ENCODE measurements at regions not wholly inside any gene's neighbourhood (a gene's known extent, or its start where the extent isn't known, plus 50 kb on each side); places are given as distances from the start of the nearest gene placed in this dataset.

GRCh38 chrX:113305496-113305895 lies 464.9 kb upstream of the AMOT start:
- no peak for DNase-seq
- H3K27ac ChIP-seq (ENCODE audit: low read length) = no peak overlapping the region
- no peaks in the 10 kb centered on the region for H3K27me3 ChIP-seq (ENCODE audit: insufficient read depth, low read length, poor library complexity)
- H3K4me1 ChIP-seq (ENCODE audit: insufficient read depth, low read length) = 0 out of 2 replicates have a peak, but pooled peaks cover 2% of the 10 kb centered on the region
- no peaks in the 10 kb centered on the region for H3K9me3 ChIP-seq (ENCODE audit: insufficient read depth, low read length, severe bottlenecking)
- H3K9ac ChIP-seq (ENCODE audit: low read depth, low read length) = no peak overlapping the region
- no peak overlapping the region for H3K4me2 ChIP-seq (ENCODE audit: insufficient read depth, low read length)
- no peak overlapping the region for H3K4me3 ChIP-seq (ENCODE audit: low read depth in 1 of 2, low read length in 2 of 2)
- ATAC-seq (ENCODE audit: insufficient read depth, low read depth) = no peak
- H3K36me3 ChIP-seq (ENCODE audit: insufficient read depth, low read length) = no peaks in the 10 kb centered on the region
- TF ChIP-seq CTCF (IDR thresholded peaks at IDR 0.05; ENCODE audit: borderline replicate concordance, extremely low read depth, low read length, poor library complexity, severe bottlenecking) (no peak), EZH2 (IDR thresholded peaks at IDR 0.05; ENCODE audit: borderline replicate concordance, low read depth, low read length, severe bottlenecking) (no peak)
- no peaks in the 10 kb centered on the region for H4K20me1 ChIP-seq (ENCODE audit: insufficient read depth, low read length)
- no peaks in the 10 kb centered on the region for H3K79me2 ChIP-seq (ENCODE audit: insufficient read depth, low read length)
- no peak overlapping the region for H2AFZ ChIP-seq (ENCODE audit: low read depth, low read length)

GRCh38 chrX:113300580-113300979 lies 459.9 kb upstream of the AMOT start:
- no peaks in the 10 kb centered on the region for H4K20me1 ChIP-seq (ENCODE audit: insufficient read depth, low read length)
- no peak for DNase-seq
- H3K9ac ChIP-seq (ENCODE audit: low read depth, low read length) = no peak overlapping the region
- no peak overlapping the region for H3K4me2 ChIP-seq (ENCODE audit: insufficient read depth, low read length)
- H3K79me2 ChIP-seq (ENCODE audit: insufficient read depth, low read length) = no peaks in the 10 kb centered on the region
- H3K9me3 ChIP-seq (ENCODE audit: insufficient read depth, low read length, severe bottlenecking) = no peaks in the 10 kb centered on the region
- no peaks in the 10 kb centered on the region for H3K36me3 ChIP-seq (ENCODE audit: insufficient read depth, low read length)
- no peaks in the 10 kb centered on the region for H3K27me3 ChIP-seq (ENCODE audit: insufficient read depth, low read length, poor library complexity)
- no peak overlapping the region for H3K4me3 ChIP-seq (ENCODE audit: low read depth in 1 of 2, low read length in 2 of 2)
- H2AFZ ChIP-seq (ENCODE audit: low read depth, low read length) = no peak overlapping the region
- no peak for ATAC-seq (ENCODE audit: insufficient read depth, low read depth)
- H3K27ac ChIP-seq (ENCODE audit: low read length) = no peak overlapping the region
- TF ChIP-seq EZH2 (IDR thresholded peaks at IDR 0.05; ENCODE audit: borderline replicate concordance, low read depth, low read length, severe bottlenecking) (no peak), CTCF (IDR thresholded peaks at IDR 0.05; ENCODE audit: borderline replicate concordance, extremely low read depth, low read length, poor library complexity, severe bottlenecking) (no peak)
- no peaks in the 10 kb centered on the region for H3K4me1 ChIP-seq (ENCODE audit: insufficient read depth, low read length)

- no peak overlapping the region for H3K27ac ChIP-seq (ENCODE audit: low read length)
- H3K27me3 ChIP-seq (ENCODE audit: insufficient read depth, low read length, poor library complexity) = no peaks in the 10 kb centered on the region
- H3K9ac ChIP-seq (ENCODE audit: low read depth, low read length) = no peak overlapping the region
- H3K4me2 ChIP-seq (ENCODE audit: insufficient read depth, low read length) = no peak overlapping the region
- H3K4me1 ChIP-seq (ENCODE audit: insufficient read depth, low read length) = no peaks in the 10 kb centered on the region
- H3K9me3 ChIP-seq (ENCODE audit: insufficient read depth, low read length, severe bottlenecking) = no peaks in the 10 kb centered on the region
- no peaks in the 10 kb centered on the region for H4K20me1 ChIP-seq (ENCODE audit: insufficient read depth, low read length)
- ATAC-seq (ENCODE audit: insufficient read depth, low read depth) (no peak), DNase-seq (no peak)
- no peak overlapping the region for H2AFZ ChIP-seq (ENCODE audit: low read depth, low read length)
- no peaks in the 10 kb centered on the region for H3K79me2 ChIP-seq (ENCODE audit: insufficient read depth, low read length)
- no peak overlapping the region for H3K4me3 ChIP-seq (ENCODE audit: low read depth in 1 of 2, low read length in 2 of 2)
- TF ChIP-seq CTCF (IDR thresholded peaks at IDR 0.05; ENCODE audit: borderline replicate concordance, extremely low read depth, low read length, poor library complexity, severe bottlenecking) (no peak), EZH2 (IDR thresholded peaks at IDR 0.05; ENCODE audit: borderline replicate concordance, low read depth, low read length, severe bottlenecking) (no peak)
- no peaks in the 10 kb centered on the region for H3K36me3 ChIP-seq (ENCODE audit: insufficient read depth, low read length)
These were observed 456.8 kb upstream of the AMOT start for GRCh38 chrX:113297437-113297836.

- Histone ChIP-seq H3K4me1 (ENCODE audit: insufficient read depth, low read length) (no peaks in the 10 kb centered on the region), H2AFZ (ENCODE audit: low read depth, low read length) (no peak overlapping the region), H3K9me3 (ENCODE audit: insufficient read depth, low read length, severe bottlenecking) (no peaks in the 10 kb centered on the region), H3K9ac (ENCODE audit: low read depth, low read length) (no peak overlapping the region), H3K79me2 (ENCODE audit: insufficient read depth, low read length) (no peaks in the 10 kb centered on the region), H3K27me3 (ENCODE audit: insufficient read depth, low read length, poor library complexity) (no peaks in the 10 kb centered on the region), H3K4me2 (ENCODE audit: insufficient read depth, low read length) (no peak overlapping the region), H3K27ac (ENCODE audit: low read length) (no peak overlapping the region), H4K20me1 (ENCODE audit: insufficient read depth, low read length) (no peaks in the 10 kb centered on the region), H3K4me3 (ENCODE audit: low read depth in 1 of 2, low read length in 2 of 2) (no peak overlapping the region), H3K36me3 (ENCODE audit: insufficient read depth, low read length) (no peaks in the 10 kb centered on the region)
- no peak for TF ChIP-seq CTCF (IDR thresholded peaks at IDR 0.05; ENCODE audit: borderline replicate concordance, extremely low read depth, low read length, poor library complexity, severe bottlenecking)
- TF ChIP-seq EZH2 (IDR thresholded peaks at IDR 0.05; ENCODE audit: borderline replicate concordance, low read depth, low read length, severe bottlenecking) = no peak
- DNase-seq (no peak), ATAC-seq (ENCODE audit: insufficient read depth, low read depth) (no peak)
These were observed 448.9 kb upstream of the AMOT start for GRCh38 chrX:113289503-113289902.

Measured in DND-41 (cell line).